HEK293 (cell line): ENCODE measurements at regions not wholly inside any gene's neighbourhood (a gene's known extent, or its start where the extent isn't known, plus 50 kb on each side); places are given as distances from the start of the nearest gene placed in this dataset.

Experiments used
- CTCF ChIA-PET: fragments of 350-600 bp; formaldehyde crosslinking; extraction: SDS; loops from one replicate; lab custom pipeline; 2021; ENCODE audit warnings: antibody characterized with exemption; lab: Yijun Ruan, JAX
- POLR2A ChIA-PET: fragments of 300-600 bp; formaldehyde crosslinking; extraction: SDS; loops from one replicate; lab custom pipeline; 2020; ENCODE audit warnings: antibody characterized with exemption, inconsistent platforms; lab: Yijun Ruan, JAX
- H3K27ac ChIP-seq: fragments of 200-500 bp; sonication (Bioruptor generic); 2 replicates; pipeline ENCODE4 v1.5.1; 2014; ENCODE audit warnings: low read depth, low read length, control low read depth, inconsistent platforms; ENCODE audit errors: extremely low read depth
- H3K36me3 ChIP-seq, 2 experiments: fragments of 200-500 bp in 1 of 2; sonication (Bioruptor generic) in 1 of 2; 1 replicate in 1 of 2; 2 replicates in 1 of 2; pipeline ENCODE4 v1.5.1; 2014 to 2017; ENCODE audit warnings: inconsistent platforms in 2 of 2, low read length in 2 of 2; ENCODE audit not compliant: control insufficient read depth in 2 of 2, insufficient read depth in 1 of 2
- H3K4me1 ChIP-seq: fragments of 200-500 bp; sonication (Bioruptor generic); 2 replicates; pipeline ENCODE4 v1.5.1; 2014; ENCODE audit warnings: mild to moderate bottlenecking, low read length, inconsistent platforms; ENCODE audit not compliant: control insufficient read depth, insufficient read depth
- H3K4me3 ChIP-seq: 2 replicates; pipeline ENCODE4 v1.5.1; 2011; ENCODE audit warnings: low read depth, mild to moderate bottlenecking, control low read depth, low read length, moderate library complexity
- H3K9me3 ChIP-seq: fragments of 200-500 bp; sonication (Bioruptor generic); 2 replicates; pipeline ENCODE4 v1.5.1; 2014; ENCODE audit warnings: low read depth, low read length, inconsistent platforms; ENCODE audit not compliant: control insufficient read depth, insufficient read depth
- EGR2 ChIP-seq: fragments of 450-650 bp; formaldehyde crosslinking; IDR thresholded peaks from 2 replicates; pipeline ENCODE4 v1.5.1; 2016; ENCODE audit warnings: low read depth, missing biosample characterization, missing genetic modification characterization
- HIC1 ChIP-seq: fragments of 450-650 bp; formaldehyde crosslinking; IDR thresholded peaks from 2 replicates; pipeline ENCODE4 v1.5.1; 2016; ENCODE audit warnings: missing biosample characterization, missing genetic modification characterization
- HOXD13 ChIP-seq: sonication (generic); formaldehyde crosslinking; IDR thresholded peaks from 2 replicates; pipeline ENCODE4 v1.8.0; 2022; ENCODE audit warnings: missing genetic modification reagents, borderline replicate concordance
- KLF1 ChIP-seq: fragments of 450-650 bp; formaldehyde crosslinking; IDR thresholded peaks from 2 replicates; pipeline ENCODE4 v1.5.1; 2016; ENCODE audit warnings: missing biosample characterization, missing genetic modification characterization
- SP2 ChIP-seq: fragments of 450-650 bp; formaldehyde crosslinking; IDR thresholded peaks from 2 replicates; pipeline ENCODE4 v1.5.1; 2016; ENCODE audit warnings: missing biosample characterization, missing genetic modification characterization
- TRIM28 ChIP-seq: IDR thresholded peaks from 2 replicates; pipeline ENCODE4 v1.6.1; 2011; ENCODE audit warnings: low read length, control low read depth, borderline replicate concordance
- WT1 ChIP-seq: fragments of 450-650 bp; formaldehyde crosslinking; IDR thresholded peaks from 2 replicates; pipeline ENCODE4 v1.5.1; 2016; ENCODE audit warnings: missing biosample characterization, missing genetic modification characterization
- ZBTB11 ChIP-seq: fragments of 450-650 bp; formaldehyde crosslinking; conservative IDR thresholded peaks from 2 replicates; pipeline ENCODE4 v1.5.1; 2016; ENCODE audit warnings: low read depth, missing biosample characterization, missing genetic modification characterization
- ZBTB44 ChIP-seq: fragments of 450-650 bp; IDR thresholded peaks from 2 replicates; pipeline ENCODE4 v1.5.1; 2018; ENCODE audit warnings: missing biosample characterization, mild to moderate bottlenecking, missing genetic modification characterization
- ZNF184 ChIP-seq: fragments of 450-650 bp; IDR thresholded peaks from 2 replicates; pipeline ENCODE4 v1.5.1; 2018; ENCODE audit warnings: missing biosample characterization, mild to moderate bottlenecking, missing genetic modification characterization
- ZNF248 ChIP-seq: fragments of 450-650 bp; formaldehyde crosslinking; IDR thresholded peaks from 2 replicates; pipeline ENCODE4 v1.5.1; 2017; ENCODE audit warnings: missing biosample characterization, missing genetic modification characterization
- ZNF266 ChIP-seq: fragments of 450-650 bp; formaldehyde crosslinking; IDR thresholded peaks from 2 replicates; pipeline ENCODE4 v1.5.1; 2016; ENCODE audit warnings: missing biosample characterization, missing genetic modification characterization, low read depth
- ZNF362 ChIP-seq: fragments of 450-650 bp; formaldehyde crosslinking; IDR thresholded peaks from 2 replicates; pipeline ENCODE4 v1.5.1; 2016; ENCODE audit warnings: missing biosample characterization, missing genetic modification characterization
- ZNF416 ChIP-seq: fragments of 450-650 bp; formaldehyde crosslinking; IDR thresholded peaks from 2 replicates; pipeline ENCODE4 v1.5.1; 2016; ENCODE audit warnings: missing biosample characterization, missing genetic modification characterization
- ZNF530 ChIP-seq: fragments of 450-650 bp; formaldehyde crosslinking; IDR thresholded peaks from 2 replicates; pipeline ENCODE4 v1.5.1; 2016; ENCODE audit warnings: low read depth, missing biosample characterization, missing genetic modification characterization
- ZNF571 ChIP-seq: fragments of 450-650 bp; formaldehyde crosslinking; IDR thresholded peaks from 2 replicates; pipeline ENCODE4 v1.5.0; 2017; ENCODE audit warnings: missing biosample characterization, missing genetic modification characterization
- ZNF629 ChIP-seq: fragments of 450-650 bp; formaldehyde crosslinking; IDR thresholded peaks from 2 replicates; pipeline ENCODE4 v1.5.1; 2017; ENCODE audit warnings: missing biosample characterization, missing genetic modification characterization
- ZNF639 ChIP-seq: fragments of 450-650 bp; formaldehyde crosslinking; IDR thresholded peaks from 2 replicates; pipeline ENCODE4 v1.5.1; 2016; ENCODE audit warnings: missing biosample characterization, missing genetic modification characterization
- ZNF768 ChIP-seq: fragments of 450-650 bp; formaldehyde crosslinking; IDR thresholded peaks from 2 replicates; pipeline ENCODE4 v1.5.1; 2018; ENCODE audit warnings: missing biosample characterization, mild to moderate bottlenecking, missing genetic modification characterization
- ZNF776 ChIP-seq: fragments of 450-650 bp; formaldehyde crosslinking; IDR thresholded peaks from 2 replicates; pipeline ENCODE4 v1.5.0; 2017; ENCODE audit warnings: missing biosample characterization, missing genetic modification characterization, borderline replicate concordance
- ZNF837 ChIP-seq: fragments of 450-650 bp; formaldehyde crosslinking; IDR thresholded peaks from 2 replicates; pipeline ENCODE4 v1.5.1; 2016; ENCODE audit warnings: missing biosample characterization, missing genetic modification characterization
- TF ChIP-seq, protein P1 (sequence below): fragments of 450-650 bp; formaldehyde crosslinking; IDR thresholded peaks from 2 replicates; pipeline ENCODE4 v1.5.1; 2016; ENCODE audit warnings: missing biosample characterization, missing genetic modification characterization

- no peak for TF ChIP-seq HIC1
- no peak for TF ChIP-seq ZNF837
- TF ChIP-seq ZNF571 (tag by site-specific recombination): no peak
- no peak for TF ChIP-seq KLF1 (tag by site-specific recombination)
- TF ChIP-seq ZNF629 (tag by site-specific recombination): no peak
- no peak for TF ChIP-seq TRIM28
These were observed 619.9 kb upstream of the SUCLG2 start (continued) for GRCh38 chr3:68274286-68274685.

DNA sequence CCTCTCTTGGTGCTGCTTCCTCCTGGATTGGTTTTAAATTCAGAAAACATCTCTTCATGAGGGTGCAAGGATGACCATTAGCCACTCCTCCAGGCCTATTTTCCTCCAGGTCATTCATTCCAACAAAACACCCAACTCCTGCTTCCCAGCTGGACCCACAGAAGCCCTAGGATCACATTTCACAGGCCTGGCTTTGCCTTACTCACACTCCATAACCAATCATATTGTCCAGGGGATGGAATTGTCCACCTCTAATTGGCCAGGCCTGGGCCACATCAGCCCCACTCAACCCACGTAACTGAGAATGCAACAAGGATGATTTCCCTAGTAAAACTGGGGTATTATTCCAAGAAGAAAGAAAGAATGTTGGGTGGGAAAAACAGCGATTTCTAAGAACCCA lies 616.7 kb upstream of the SUCLG2 start:
- ChIA-PET POLR2A (no interaction called here), CTCF (no interaction called here)
- H3K9me3 ChIP-seq: no peaks in the 10 kb centered on the region
- H3K4me1 ChIP-seq: no peaks in the 10 kb centered on the region
- no peak overlapping the region for H3K27ac ChIP-seq
- no peaks in the 10 kb centered on the region for H3K36me3 ChIP-seq
- no peak overlapping the region for H3K4me3 ChIP-seq
- TF ChIP-seq ZBTB11 (no peak), ZNF639 (tag by site-specific recombination) (no peak), WT1 (tag by site-specific recombination) (no peak), ZNF416 (tag by site-specific recombination) (no peak), ZNF248 (tag by site-specific recombination) (no peak), ZNF837 (no peak), ZNF362 (no peak)

DNA sequence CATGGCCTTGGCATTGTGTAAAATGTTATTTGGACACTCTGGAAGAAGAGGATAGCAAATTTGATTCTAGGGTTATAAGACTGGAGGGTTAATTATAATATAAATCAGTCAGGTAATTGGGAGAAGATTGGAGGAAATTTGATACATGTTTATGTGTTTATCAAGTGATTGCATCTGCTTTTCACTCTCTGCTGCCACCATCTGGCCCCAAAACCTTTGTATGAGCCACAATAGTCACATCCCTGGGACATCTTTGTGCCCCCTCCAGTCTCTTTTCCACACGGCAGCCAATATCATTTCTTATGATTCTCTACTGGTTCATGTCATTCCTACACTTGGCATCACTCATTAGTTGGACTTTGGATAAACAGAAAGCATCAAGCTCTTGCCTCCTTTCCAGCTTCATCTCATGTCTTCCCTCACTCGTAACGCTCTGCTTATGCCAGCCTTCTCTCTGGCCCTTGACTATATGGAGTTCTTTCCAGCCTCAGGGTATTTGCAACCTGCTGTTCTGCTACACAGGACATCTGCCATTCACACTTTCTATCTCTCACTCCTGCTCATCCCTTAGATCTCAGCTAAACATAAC lies 602.3 kb upstream of the SUCLG2 start:
- no peaks in the 10 kb centered on the region for H3K36me3 ChIP-seq
- H3K27ac ChIP-seq: no peak overlapping the region
- no peaks in the 10 kb centered on the region for H3K9me3 ChIP-seq
- ChIA-PET CTCF (interaction anchor here (0.8 kb wide), 1 partner anchor 15 kb away, joined by 3 read pairs; no protein-coding TSS in a partner anchor), POLR2A (no interaction called here)
- no peak overlapping the region for H3K4me3 ChIP-seq
- no peaks in the 10 kb centered on the region for H3K4me1 ChIP-seq
- TF ChIP-seq ZNF184: no peak
- no peak for TF ChIP-seq SP2 (tag by site-specific recombination)
- TF ChIP-seq ZNF266: no peak
- TF ChIP-seq ZNF776: no peak
- no peak for TF ChIP-seq HOXD13 (CRISPR knock-in tag)
- no peak for TF ChIP-seq ZBTB44 (tag by site-specific recombination)
- no peak for TF ChIP-seq TRIM28
- TF ChIP-seq ZNF768 (tag by site-specific recombination): no peak
- TF ChIP-seq, protein P1, sequence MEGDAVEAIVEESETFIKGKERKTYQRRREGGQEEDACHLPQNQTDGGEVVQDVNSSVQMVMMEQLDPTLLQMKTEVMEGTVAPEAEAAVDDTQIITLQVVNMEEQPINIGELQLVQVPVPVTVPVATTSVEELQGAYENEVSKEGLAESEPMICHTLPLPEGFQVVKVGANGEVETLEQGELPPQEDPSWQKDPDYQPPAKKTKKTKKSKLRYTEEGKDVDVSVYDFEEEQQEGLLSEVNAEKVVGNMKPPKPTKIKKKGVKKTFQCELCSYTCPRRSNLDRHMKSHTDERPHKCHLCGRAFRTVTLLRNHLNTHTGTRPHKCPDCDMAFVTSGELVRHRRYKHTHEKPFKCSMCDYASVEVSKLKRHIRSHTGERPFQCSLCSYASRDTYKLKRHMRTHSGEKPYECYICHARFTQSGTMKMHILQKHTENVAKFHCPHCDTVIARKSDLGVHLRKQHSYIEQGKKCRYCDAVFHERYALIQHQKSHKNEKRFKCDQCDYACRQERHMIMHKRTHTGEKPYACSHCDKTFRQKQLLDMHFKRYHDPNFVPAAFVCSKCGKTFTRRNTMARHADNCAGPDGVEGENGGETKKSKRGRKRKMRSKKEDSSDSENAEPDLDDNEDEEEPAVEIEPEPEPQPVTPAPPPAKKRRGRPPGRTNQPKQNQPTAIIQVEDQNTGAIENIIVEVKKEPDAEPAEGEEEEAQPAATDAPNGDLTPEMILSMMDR (tag by site-specific recombination): no peak
- TF ChIP-seq ZNF530 (tag by site-specific recombination): no peak
- TF ChIP-seq EGR2 (tag by site-specific recombination): no peak
